Activated naive CD8-positive, alpha-beta T cell treated with anti-CD3 and anti-CD28 coated beads, Interleukin-2, amount 50 U/mL, for 24 hours (primary cell): ENCODE measurements at regions not wholly inside any gene's neighbourhood (a gene's known extent, or its start where the extent isn't known, plus 50 kb on each side); places are given as distances from the start of the nearest gene placed in this dataset.

ENCODE experiments used
- ATAC-seq: fragments of 150-1000 bp; cut with Tn5 transposase; one replicate; pipeline ENCODE4 v1.10.0; 2021
- DNase-seq: peaks from one replicate; pipeline ENCODE4 v3.0.0; 2021
- H3K27ac Mint-ChIP-seq: one replicate; pipeline ENCODE4 v1.8.0; 2021; ENCODE audit warnings: mild to moderate bottlenecking, mixed read lengths
- H3K27me3 Mint-ChIP-seq: one replicate; pipeline ENCODE4 v1.8.0; 2021; ENCODE audit warnings: mixed read lengths
- H3K36me3 Mint-ChIP-seq: one replicate; pipeline ENCODE4 v1.8.0; 2021; ENCODE audit warnings: low read depth, mixed read lengths
- H3K4me1 Mint-ChIP-seq: one replicate; pipeline ENCODE4 v1.8.0; 2021; ENCODE audit warnings: mixed read lengths
- H3K4me3 Mint-ChIP-seq: one replicate; pipeline ENCODE4 v1.8.0; 2021; ENCODE audit warnings: mild to moderate bottlenecking, moderate library complexity, mixed read lengths
- H3K9me3 Mint-ChIP-seq: one replicate; pipeline ENCODE4 v1.8.0; 2021; ENCODE audit warnings: mixed read lengths

DNA sequence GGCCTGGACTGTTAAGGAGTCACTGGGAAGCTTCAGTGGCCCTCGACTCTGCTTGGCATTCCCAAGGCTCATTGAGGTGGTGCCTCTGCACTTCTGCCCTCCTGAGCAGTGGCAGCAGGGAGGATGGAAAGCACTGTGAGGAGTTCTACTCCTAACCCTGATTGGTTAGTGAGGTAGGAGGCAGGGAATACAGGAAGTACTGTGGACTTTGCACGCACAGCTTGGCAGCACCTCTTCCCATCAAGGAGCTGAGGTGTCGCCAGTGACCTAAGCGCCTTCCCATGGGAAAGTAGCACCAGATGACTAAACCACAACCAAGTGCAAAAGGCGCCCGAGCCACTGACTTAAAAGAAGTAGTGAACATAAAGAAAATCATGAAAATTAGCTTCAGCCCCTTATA, 152.5 kb upstream of the CADM1 start:
- ATAC-seq = no peak
- peaks cover 36% of the 10 kb centered on the region for H3K27me3 Mint-ChIP-seq

GRCh38 chr11:115656041-115656440, 151.8 kb upstream of the CADM1 start:
- Mint-ChIP-seq H3K4me3 (no peak overlapping the region), H3K27ac (no peak overlapping the region), H3K9me3 (peaks cover 4% of the 10 kb centered on the region), H3K36me3 (no peaks in the 10 kb centered on the region), H3K4me1 (no peaks in the 10 kb centered on the region), H3K27me3 (peaks cover 37% of the 10 kb centered on the region)
- ATAC-seq (no peak), DNase-seq (no peak)

More for the DNA sequence above, 152.5 kb upstream of the CADM1 start:
- Mint-ChIP-seq H3K36me3 (no peaks in the 10 kb centered on the region), H3K27ac (no peak overlapping the region), H3K4me3 (no peak overlapping the region), H3K4me1 (no peaks in the 10 kb centered on the region), H3K9me3 (peaks cover 4% of the 10 kb centered on the region)
- no peak for DNase-seq

DNA sequence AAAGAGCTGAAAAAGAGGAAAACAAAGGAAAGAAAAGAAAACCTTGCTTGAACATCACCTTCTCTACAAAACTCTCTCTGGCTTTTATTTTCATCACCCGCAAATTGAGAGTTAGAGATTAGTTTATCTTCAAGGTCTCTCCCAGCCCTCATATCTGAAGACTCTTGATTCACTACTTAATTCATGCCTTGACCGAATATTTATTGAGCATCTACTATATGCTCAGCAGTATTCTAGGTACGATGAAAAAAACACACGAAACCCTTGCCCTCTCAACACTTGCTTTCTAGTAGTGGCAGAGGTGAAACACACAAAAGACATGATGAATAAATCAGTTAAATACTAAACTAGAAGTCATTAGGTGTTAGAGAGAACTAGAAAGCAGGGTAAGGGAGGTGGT, 150.6 kb upstream of the CADM1 start:
- H3K4me1 Mint-ChIP-seq = no peaks in the 10 kb centered on the region
- peaks cover 26% of the 10 kb centered on the region for H3K27me3 Mint-ChIP-seq
- no peaks in the 10 kb centered on the region for H3K36me3 Mint-ChIP-seq
- no peak overlapping the region for H3K4me3 Mint-ChIP-seq
- no peak overlapping the region for H3K27ac Mint-ChIP-seq
- no peak for ATAC-seq
- no peak for DNase-seq
- H3K9me3 Mint-ChIP-seq = peaks cover 4% of the 10 kb centered on the region

DNA sequence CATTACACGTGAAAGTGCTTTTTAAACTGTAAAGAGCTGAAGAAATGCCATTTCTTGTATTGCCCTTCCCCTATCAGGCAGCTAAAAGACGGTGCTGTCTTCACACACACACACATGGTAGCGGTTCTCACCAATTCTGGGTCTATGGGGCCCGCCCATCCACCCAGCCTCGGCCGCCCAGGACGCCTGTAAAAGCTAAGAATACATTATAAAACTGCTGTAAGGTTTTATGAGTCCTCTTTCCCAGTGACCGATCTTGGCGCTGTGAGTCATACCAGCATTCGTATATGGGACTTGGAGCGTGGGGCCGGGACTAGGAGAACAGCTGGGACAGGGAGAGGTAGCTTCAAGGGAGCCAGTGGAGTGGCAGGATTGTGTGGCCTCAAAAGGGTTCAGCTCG, 149.7 kb upstream of the CADM1 start:
- ATAC-seq (no peak), DNase-seq (no peak)
- Mint-ChIP-seq H3K4me1 (no peaks in the 10 kb centered on the region), H3K36me3 (no peaks in the 10 kb centered on the region), H3K9me3 (peaks cover 4% of the 10 kb centered on the region), H3K4me3 (no peak overlapping the region), H3K27me3 (peaks cover 19% of the 10 kb centered on the region), H3K27ac (no peak overlapping the region)

DNA sequence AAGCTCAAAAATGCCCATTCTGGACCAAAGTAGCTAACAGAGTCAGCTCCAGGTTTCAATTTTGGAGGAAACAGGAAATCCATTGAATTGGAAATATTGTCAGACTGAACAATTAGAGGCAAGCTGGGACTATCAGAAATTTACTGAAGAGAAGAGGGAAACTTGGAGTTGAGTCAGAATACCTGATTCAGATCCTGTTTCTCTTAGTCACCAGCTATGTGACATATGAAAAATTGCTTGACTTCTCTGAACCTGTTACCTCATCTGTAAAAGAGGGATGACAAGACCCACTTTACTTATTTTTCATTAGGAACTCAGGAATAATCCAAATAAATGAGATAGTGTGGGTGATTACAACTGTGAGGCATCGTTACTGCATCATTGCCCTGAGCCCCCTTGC, 148.9 kb upstream of the CADM1 start:
- Mint-ChIP-seq H3K4me3 (no peak overlapping the region), H3K36me3 (no peaks in the 10 kb centered on the region), H3K27me3 (peaks cover 12% of the 10 kb centered on the region), H3K27ac (no peak overlapping the region), H3K9me3 (no peaks in the 10 kb centered on the region), H3K4me1 (no peaks in the 10 kb centered on the region)
- DNase-seq (no peak), ATAC-seq (no peak)

DNA sequence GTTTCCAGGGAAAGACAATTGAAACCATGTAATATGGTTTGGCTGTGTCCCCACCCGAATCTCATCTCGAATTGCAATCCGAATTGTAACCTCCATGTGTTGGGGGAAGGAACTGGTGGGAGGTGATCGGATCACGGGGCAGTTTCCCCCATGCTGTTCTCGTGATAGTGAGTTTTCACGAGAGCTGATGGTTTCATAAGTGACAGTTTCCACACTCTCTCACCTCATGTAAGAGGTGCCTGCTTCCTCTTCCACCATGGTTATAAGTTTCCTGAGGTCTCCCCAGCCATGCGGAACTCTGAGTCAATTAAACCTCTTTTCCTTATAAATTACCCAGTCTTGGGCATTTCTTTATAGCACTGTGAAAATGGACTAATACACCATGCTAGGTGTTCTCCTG, 148.3 kb upstream of the CADM1 start:
- Mint-ChIP-seq H3K36me3 (no peaks in the 10 kb centered on the region), H3K27me3 (peaks cover 12% of the 10 kb centered on the region), H3K4me1 (no peaks in the 10 kb centered on the region), H3K9me3 (no peaks in the 10 kb centered on the region), H3K27ac (no peak overlapping the region), H3K4me3 (no peak overlapping the region)
- ATAC-seq (no peak), DNase-seq (no peak)

- Mint-ChIP-seq H3K36me3 (no peaks in the 10 kb centered on the region), H3K4me3 (no peak overlapping the region), H3K27ac (no peak overlapping the region), H3K4me1 (no peaks in the 10 kb centered on the region), H3K27me3 (peaks cover 10% of the 10 kb centered on the region), H3K9me3 (no peaks in the 10 kb centered on the region)
- ATAC-seq (no peak), DNase-seq (no peak)
Measured at GRCh38 chr11:115652094-115652493, 147.9 kb upstream of the CADM1 start.

DNA sequence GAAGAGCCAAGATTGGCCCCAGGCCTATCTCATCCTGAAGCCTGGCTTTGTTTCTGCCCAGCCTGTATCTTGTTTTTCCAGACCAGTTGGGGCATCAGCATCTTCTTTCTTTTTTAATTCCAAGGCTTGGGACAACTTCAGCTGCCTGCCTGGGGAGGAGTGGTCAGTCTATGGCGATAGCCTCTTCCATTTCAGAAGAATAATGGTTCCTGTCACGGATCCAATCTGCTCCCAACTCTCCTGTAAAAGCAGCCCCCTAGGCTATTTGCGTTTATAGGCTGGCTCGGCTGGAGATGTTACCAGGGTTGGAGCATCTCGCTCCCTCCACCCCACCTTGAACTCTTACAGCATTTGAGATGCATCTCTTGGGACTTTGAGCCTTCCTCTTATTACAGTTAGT, 145.2 kb upstream of the CADM1 start:
- Mint-ChIP-seq H3K9me3 (no peaks in the 10 kb centered on the region), H3K36me3 (no peaks in the 10 kb centered on the region), H3K4me3 (no peak overlapping the region)

DNA sequence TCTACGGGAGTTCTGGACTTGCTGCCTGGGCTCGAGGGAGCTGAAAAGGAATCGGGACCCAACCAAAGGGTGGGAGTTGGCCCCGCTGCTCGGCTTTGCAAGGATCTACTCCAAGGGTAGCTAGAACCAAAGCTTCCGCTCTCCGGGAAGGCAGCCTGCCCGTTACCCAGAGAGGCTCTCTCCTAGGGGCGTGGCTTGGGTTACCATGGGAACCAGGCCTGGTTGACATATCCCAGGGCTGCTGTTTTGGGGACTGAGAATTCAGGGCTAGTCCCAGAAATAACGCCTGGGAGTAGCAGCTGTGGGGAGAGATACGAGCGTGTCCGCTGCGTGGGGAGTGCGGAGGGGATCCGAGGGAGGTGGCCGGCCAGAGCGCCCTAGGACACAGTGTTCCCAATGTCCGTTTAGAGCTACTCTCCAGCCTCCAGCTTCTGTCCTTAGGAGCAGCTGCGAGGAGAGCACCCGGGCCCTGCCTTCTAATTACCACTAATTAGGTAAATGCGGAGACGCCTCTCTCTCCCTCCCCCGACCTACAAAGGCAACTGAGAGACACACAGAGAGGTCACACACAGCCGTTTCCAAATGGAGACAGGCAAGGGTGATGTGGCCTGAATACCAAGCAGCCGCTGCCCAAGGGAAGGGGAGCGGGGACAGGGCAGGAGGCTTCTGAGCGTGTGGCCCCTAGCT, 141.6 kb upstream of the CADM1 start:
- Mint-ChIP-seq H3K4me3 (no peak overlapping the region), H3K27ac (no peak overlapping the region), H3K27me3 (peaks cover 7% of the 10 kb centered on the region), H3K4me1 (no peaks in the 10 kb centered on the region), H3K36me3 (no peaks in the 10 kb centered on the region), H3K9me3 (no peaks in the 10 kb centered on the region)
- ATAC-seq (no peak), DNase-seq (no peak)

More for the DNA sequence above, 145.2 kb upstream of the CADM1 start:
- H3K4me1 Mint-ChIP-seq = no peaks in the 10 kb centered on the region
- peaks cover 8% of the 10 kb centered on the region for H3K27me3 Mint-ChIP-seq
- H3K27ac Mint-ChIP-seq = no peak overlapping the region
- no peak for ATAC-seq
- DNase-seq = no peak

DNA sequence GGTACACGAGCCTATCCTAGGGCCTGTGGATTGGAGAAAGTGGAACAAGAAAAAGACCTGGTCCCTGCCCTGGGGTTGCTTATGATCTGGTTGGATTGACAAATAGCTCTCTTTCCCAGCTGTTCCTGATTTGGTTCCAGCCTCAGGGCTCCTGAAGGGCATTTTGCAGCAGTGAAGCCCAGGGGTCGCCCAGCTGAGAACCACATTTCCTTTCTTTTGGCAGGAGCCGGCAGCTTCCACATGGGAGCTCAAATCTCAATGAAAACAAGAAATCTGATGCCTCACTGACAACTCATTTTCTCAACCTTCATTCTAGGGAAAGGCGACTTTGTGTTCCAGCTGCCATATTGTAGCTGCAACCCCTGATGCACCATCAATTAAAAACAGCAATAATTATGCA, 140.6 kb upstream of the CADM1 start:
- Mint-ChIP-seq H3K4me1 (no peaks in the 10 kb centered on the region), H3K4me3 (no peak overlapping the region), H3K27ac (no peak overlapping the region), H3K27me3 (peaks cover 7% of the 10 kb centered on the region), H3K9me3 (no peaks in the 10 kb centered on the region), H3K36me3 (no peaks in the 10 kb centered on the region)
- DNase-seq = no peak
- ATAC-seq = no peak

GRCh38 chr11:115643549-115644270, 139.5 kb upstream of the CADM1 start:
- H3K9me3 Mint-ChIP-seq = no peaks in the 10 kb centered on the region
- no peaks in the 10 kb centered on the region for H3K4me1 Mint-ChIP-seq
- no peak overlapping the region for H3K4me3 Mint-ChIP-seq
- H3K27ac Mint-ChIP-seq = no peak overlapping the region
- no peaks in the 10 kb centered on the region for H3K36me3 Mint-ChIP-seq
- ATAC-seq (no peak), DNase-seq (no peak)
- H3K27me3 Mint-ChIP-seq = peaks cover 9% of the 10 kb centered on the region

- Mint-ChIP-seq H3K27ac (no peak overlapping the region), H3K4me1 (no peaks in the 10 kb centered on the region), H3K27me3 (peaks cover 9% of the 10 kb centered on the region), H3K4me3 (no peak overlapping the region), H3K36me3 (no peaks in the 10 kb centered on the region), H3K9me3 (no peaks in the 10 kb centered on the region)
- DNase-seq = no peak
- ATAC-seq = no peak
Measured at GRCh38 chr11:115642660-115643059, 138.4 kb upstream of the CADM1 start.

GRCh38 chr11:115637599-115638241, 133.5 kb upstream of the CADM1 start:
- DNase-seq = no peak
- Mint-ChIP-seq H3K27me3 (peaks cover 6% of the 10 kb centered on the region), H3K4me3 (no peak overlapping the region), H3K4me1 (no peaks in the 10 kb centered on the region), H3K27ac (no peak overlapping the region), H3K36me3 (no peaks in the 10 kb centered on the region), H3K9me3 (no peaks in the 10 kb centered on the region)
- no peak for ATAC-seq

GRCh38 chr11:115636753-115637527, 132.7 kb upstream of the CADM1 start:
- DNase-seq (no peak), ATAC-seq (no peak)
- Mint-ChIP-seq H3K36me3 (no peaks in the 10 kb centered on the region), H3K27me3 (peaks cover 2% of the 10 kb centered on the region), H3K4me3 (no peak overlapping the region), H3K27ac (no peak overlapping the region), H3K9me3 (no peaks in the 10 kb centered on the region), H3K4me1 (no peaks in the 10 kb centered on the region)
